ENCODE measurements at regions not wholly inside any gene's neighbourhood (a gene's known extent, or its start where the extent isn't known, plus 50 kb on each side); places are given as distances from the start of the nearest gene placed in this dataset.
A peak's percentile ranks its signal among the peaks of the same experiment; 100 is the strongest.

DNA sequence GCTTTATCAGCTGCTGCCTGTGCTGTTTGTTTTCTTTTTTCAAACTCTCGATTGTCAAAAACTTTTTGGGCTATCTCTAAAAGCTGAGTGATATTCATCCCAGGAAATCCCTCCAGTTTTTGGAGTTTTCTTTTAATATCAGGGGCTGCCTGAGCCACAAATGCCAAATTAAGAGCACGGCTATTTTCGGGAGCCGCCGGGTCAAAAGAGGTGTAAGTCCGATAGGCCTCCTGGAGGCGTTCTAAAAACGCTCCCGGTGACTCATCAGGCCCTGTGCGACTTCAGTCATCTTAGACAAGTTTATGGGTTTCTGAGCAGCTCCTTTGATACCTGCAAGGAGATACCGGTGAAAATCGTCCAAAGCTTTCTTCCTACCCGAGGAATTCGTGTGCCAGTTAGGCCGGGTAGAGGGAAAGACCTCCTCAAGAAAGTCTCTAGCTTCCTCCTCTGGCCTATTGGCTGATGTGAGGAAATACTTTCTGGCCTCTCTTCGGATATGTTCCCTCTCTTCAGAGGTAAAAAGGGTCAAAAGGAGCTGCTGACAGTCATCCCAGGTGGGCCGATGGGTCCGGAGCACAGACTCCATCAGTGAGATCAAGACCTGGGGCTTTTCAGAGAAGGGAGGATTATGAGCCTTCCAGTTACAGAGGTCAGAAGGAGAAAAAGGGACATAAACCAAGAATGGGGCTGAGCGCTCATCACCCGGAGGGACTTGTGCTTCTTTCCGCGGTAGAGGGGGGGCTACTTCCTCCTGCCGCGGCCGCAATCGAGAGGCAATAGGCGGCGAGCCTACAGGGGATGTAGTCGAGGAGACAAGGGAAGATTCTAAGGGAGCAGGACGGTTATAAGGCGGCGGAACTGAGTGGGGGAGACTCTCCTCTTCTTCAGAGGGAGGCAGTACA lies 151.1 kb downstream of the TRIM27 start:
- Histone ChIP-seq H2AFZ (ENCODE audit: low read depth, low read length) (no peak overlapping the region), H4K20me1 (ENCODE audit: insufficient read depth) (no peaks in the 10 kb centered on the region), H3K4me3 (ENCODE audit: low read length) (peak overlapping the region; percentile 34), H3K9ac (ENCODE audit: low read length) (no peak overlapping the region), H3K79me2 (replicated peaks; ENCODE audit: insufficient read depth, low read length) (no peaks in the 10 kb centered on the region), H3K9me3 (ENCODE audit: low read length) (peaks cover 4% of the 10 kb centered on the region), H3K27me3 (ENCODE audit: insufficient read depth, low read depth, low read length) (peaks cover 100% of the 10 kb centered on the region), H3F3A (ENCODE audit: insufficient read depth, low read length, poor library complexity, severe bottlenecking) (no peaks in the 10 kb centered on the region), H3K4me2 (ENCODE audit: low read length) (no peak overlapping the region), H3K27ac (ENCODE audit: low read length) (no peak overlapping the region), H3K9me2 (ENCODE audit: insufficient read depth, low read length) (no peaks in the 10 kb centered on the region), H3K36me3 (ENCODE audit: insufficient read depth, low read length) (no peaks in the 10 kb centered on the region)
- TF ChIP-seq MXI1 (conservative IDR thresholded peaks at IDR 0.05; ENCODE audit: poor library complexity, severe bottlenecking), result no peak
- TF ChIP-seq EZH2 (IDR thresholded peaks at IDR 0.05; ENCODE audit: borderline replicate concordance, insufficient read depth, low read length, poor library complexity, severe bottlenecking), result peak; percentile 6

DNA sequence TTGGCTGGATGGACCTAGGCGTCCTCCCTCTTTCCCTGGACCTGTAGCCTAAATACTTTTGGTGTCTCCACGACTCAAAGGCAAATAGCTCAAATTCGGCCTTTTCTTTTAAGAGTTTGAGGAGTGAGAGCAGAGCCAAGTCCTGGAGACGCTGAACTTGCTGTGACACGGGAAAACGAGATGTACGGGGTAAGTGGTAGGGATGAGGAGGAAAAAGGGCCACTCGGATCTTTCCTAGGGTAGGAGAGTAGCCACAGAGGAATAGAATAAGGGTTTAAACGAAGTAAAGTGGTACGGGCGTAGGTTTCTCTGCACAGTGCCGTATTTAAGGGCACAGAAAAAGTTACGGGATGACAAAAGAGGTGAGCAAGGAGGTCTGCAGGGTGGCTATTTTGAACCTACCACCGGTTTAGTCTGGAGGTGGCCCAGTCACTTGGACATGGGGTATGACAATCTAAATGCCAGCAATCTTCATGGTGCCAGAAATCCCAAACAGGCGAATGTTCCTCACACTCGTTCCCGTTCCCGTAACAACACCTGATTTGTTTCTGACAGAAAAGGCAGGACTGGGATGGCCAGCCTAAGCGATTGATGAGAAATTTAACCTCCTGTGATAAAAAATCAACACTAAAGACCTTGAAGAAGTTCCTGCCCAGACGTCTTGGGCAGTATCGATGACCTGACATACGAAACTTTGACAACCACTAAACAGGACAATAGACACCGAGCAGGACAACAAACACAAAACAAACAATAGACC lies 149.3 kb downstream of the TRIM27 start:
- no peak for TF ChIP-seq RAD21 (conservative IDR thresholded peaks at IDR 0.05)
- TF ChIP-seq SMC3 (conservative IDR thresholded peaks at IDR 0.05; ENCODE audit: poor library complexity), result no peak
- no peak for TF ChIP-seq REST (IDR thresholded peaks at IDR 0.05; ENCODE audit: borderline replicate concordance)
- no peak for TF ChIP-seq EZH2 (IDR thresholded peaks at IDR 0.05; ENCODE audit: borderline replicate concordance, insufficient read depth, low read length, poor library complexity, severe bottlenecking)
- TF ChIP-seq EP300 (conservative IDR thresholded peaks at IDR 0.05; ENCODE audit: poor library complexity, severe bottlenecking), result no peak
- no peak for TF ChIP-seq POLR2AphosphoS5 (IDR thresholded peaks at IDR 0.05)
- TF ChIP-seq TAF1 (IDR thresholded peaks at IDR 0.05; ENCODE audit: low read depth), result no peak
- TF ChIP-seq CTCF (IDR thresholded peaks at IDR 0.05; ENCODE audit: poor library complexity, severe bottlenecking), result no peak
- no peak for TF ChIP-seq MXI1 (conservative IDR thresholded peaks at IDR 0.05; ENCODE audit: poor library complexity, severe bottlenecking)
- H3K79me2 ChIP-seq (replicated peaks; ENCODE audit: insufficient read depth, low read length), result no peaks in the 10 kb centered on the region
- no peak overlapping the region for H2AFZ ChIP-seq (ENCODE audit: low read depth, low read length)
- H3K4me3 ChIP-seq (ENCODE audit: low read length), result no peak overlapping the region
- peaks cover 4% of the 10 kb centered on the region for H3K9me3 ChIP-seq (ENCODE audit: low read length)
- no peaks in the 10 kb centered on the region for H3K36me3 ChIP-seq (ENCODE audit: insufficient read depth, low read length)
- H4K20me1 ChIP-seq (ENCODE audit: insufficient read depth), result no peaks in the 10 kb centered on the region
- H3K9me2 ChIP-seq (ENCODE audit: insufficient read depth, low read length), result no peaks in the 10 kb centered on the region
- H3F3A ChIP-seq (ENCODE audit: insufficient read depth, low read length, poor library complexity, severe bottlenecking), result no peaks in the 10 kb centered on the region
- H3K9ac ChIP-seq (ENCODE audit: low read length), result no peak overlapping the region
- no peak overlapping the region for H3K27ac ChIP-seq (ENCODE audit: low read length)
- no peak overlapping the region for H3K4me2 ChIP-seq (ENCODE audit: low read length)
- peaks cover 100% of the 10 kb centered on the region for H3K27me3 ChIP-seq (ENCODE audit: insufficient read depth, low read depth, low read length)

Measured in neural cell (in vitro differentiated cells).